ENCODE measurements at regions not wholly inside any gene's neighbourhood (a gene's known extent, or its start where the extent isn't known, plus 50 kb on each side); places are given as distances from the start of the nearest gene placed in this dataset.

- H3K27me3 ChIP-seq (ENCODE audit: insufficient read depth, poor library complexity, severe bottlenecking) = no peaks in the 10 kb centered on the region
Measured at GRCh38 chr6:167469101-167469500, 144.2 kb downstream of the TTLL2 start.

GRCh38 chr6:167469672-167470071, 144.8 kb downstream of the TTLL2 start:
- DNase-seq (ENCODE audit: low spot score) (no peak), ATAC-seq (ENCODE audit: low read depth) (no peak)
- Histone ChIP-seq H3K9me3 (ENCODE audit: severe bottlenecking) (no peaks in the 10 kb centered on the region), H3K4me1 (ENCODE audit: insufficient read depth, poor library complexity, severe bottlenecking) (no peaks in the 10 kb centered on the region), H3K27me3 (ENCODE audit: insufficient read depth, poor library complexity, severe bottlenecking) (no peaks in the 10 kb centered on the region), H3K27ac (ENCODE audit: poor library complexity, severe bottlenecking) (no peak overlapping the region), H3K36me3 (ENCODE audit: low read depth) (no peaks in the 10 kb centered on the region), H3K4me3 (ENCODE audit: severe bottlenecking) (no peak overlapping the region)
- no peak for TF ChIP-seq CTCF (IDR thresholded peaks at IDR 0.05; ENCODE audit: poor library complexity, severe bottlenecking)

More at GRCh38 chr6:167469101-167469500, 144.2 kb downstream of the TTLL2 start:
- H3K36me3 ChIP-seq (ENCODE audit: low read depth) = no peaks in the 10 kb centered on the region
- ATAC-seq (ENCODE audit: low read depth) (no peak), DNase-seq (ENCODE audit: low spot score) (no peak)
- H3K9me3 ChIP-seq (ENCODE audit: severe bottlenecking) = no peaks in the 10 kb centered on the region
- no peak overlapping the region for H3K4me3 ChIP-seq (ENCODE audit: severe bottlenecking)
- TF ChIP-seq CTCF (IDR thresholded peaks at IDR 0.05; ENCODE audit: poor library complexity, severe bottlenecking) = no peak
- H3K27ac ChIP-seq (ENCODE audit: poor library complexity, severe bottlenecking) = no peak overlapping the region
- H3K4me1 ChIP-seq (ENCODE audit: insufficient read depth, poor library complexity, severe bottlenecking) = no peaks in the 10 kb centered on the region

- H3K27me3 ChIP-seq (ENCODE audit: insufficient read depth, poor library complexity, severe bottlenecking) = no peaks in the 10 kb centered on the region
- H3K4me3 ChIP-seq (ENCODE audit: severe bottlenecking) = no peak overlapping the region
- H3K27ac ChIP-seq (ENCODE audit: poor library complexity, severe bottlenecking) = no peak overlapping the region
- DNase-seq (ENCODE audit: low spot score) = no peak
- H3K4me1 ChIP-seq (ENCODE audit: insufficient read depth, poor library complexity, severe bottlenecking) = no peaks in the 10 kb centered on the region
- H3K36me3 ChIP-seq (ENCODE audit: low read depth) = no peaks in the 10 kb centered on the region
- H3K9me3 ChIP-seq (ENCODE audit: severe bottlenecking) = no peaks in the 10 kb centered on the region
- no peak for TF ChIP-seq CTCF (IDR thresholded peaks at IDR 0.05; ENCODE audit: poor library complexity, severe bottlenecking)
- ATAC-seq (ENCODE audit: low read depth) = no peak
Measured at GRCh38 chr6:167470101-167470835, 145.4 kb downstream of the TTLL2 start.

GRCh38 chr6:167470836-167471547, 146.1 kb downstream of the TTLL2 start:
- no peak overlapping the region for H3K27ac ChIP-seq (ENCODE audit: poor library complexity, severe bottlenecking)
- no peaks in the 10 kb centered on the region for H3K27me3 ChIP-seq (ENCODE audit: insufficient read depth, poor library complexity, severe bottlenecking)
- TF ChIP-seq CTCF (IDR thresholded peaks at IDR 0.05; ENCODE audit: poor library complexity, severe bottlenecking) = no peak
- ATAC-seq (ENCODE audit: low read depth) (no peak), DNase-seq (ENCODE audit: low spot score) (no peak)
- no peaks in the 10 kb centered on the region for H3K4me1 ChIP-seq (ENCODE audit: insufficient read depth, poor library complexity, severe bottlenecking)
- no peaks in the 10 kb centered on the region for H3K36me3 ChIP-seq (ENCODE audit: low read depth)
- H3K4me3 ChIP-seq (ENCODE audit: severe bottlenecking) = no peak overlapping the region
- H3K9me3 ChIP-seq (ENCODE audit: severe bottlenecking) = no peaks in the 10 kb centered on the region

GRCh38 chr6:167471548-167471930, 146.7 kb downstream of the TTLL2 start:
- Histone ChIP-seq H3K4me1 (ENCODE audit: insufficient read depth, poor library complexity, severe bottlenecking) (no peaks in the 10 kb centered on the region), H3K36me3 (ENCODE audit: low read depth) (no peaks in the 10 kb centered on the region), H3K27ac (ENCODE audit: poor library complexity, severe bottlenecking) (no peak overlapping the region), H3K27me3 (ENCODE audit: insufficient read depth, poor library complexity, severe bottlenecking) (no peaks in the 10 kb centered on the region), H3K9me3 (ENCODE audit: severe bottlenecking) (no peaks in the 10 kb centered on the region), H3K4me3 (ENCODE audit: severe bottlenecking) (no peak overlapping the region)
- no peak for TF ChIP-seq CTCF (IDR thresholded peaks at IDR 0.05; ENCODE audit: poor library complexity, severe bottlenecking)
- no peak for ATAC-seq (ENCODE audit: low read depth)
- DNase-seq (ENCODE audit: low spot score) = no peak

All from RWPE2 (cell line).